WTC11 (cell line): ENCODE measurements at regions not wholly inside any gene's neighbourhood (a gene's known extent, or its start where the extent isn't known, plus 50 kb on each side); places are given as distances from the start of the nearest gene placed in this dataset.

ENCODE experiments used
- ATAC-seq: fragments of 200-7000 bp; cut with Tn5 transposase; 2 replicates; pipeline ENCODE4 v1.10.0; 2021; ENCODE audit warnings: mild to moderate bottlenecking, moderate library complexity
- CTCF ChIA-PET: fragments of 300-600 bp; sonication (Branson Sonifier 250); formaldehyde crosslinking; loops from one replicate; lab custom pipeline; 2021; ENCODE audit warnings: antibody characterized with exemption; lab: Charles Lee
- POLR2A ChIA-PET: fragments of 350-600 bp; sonication (Branson Sonifier 250); formaldehyde crosslinking; loops from one replicate; lab custom pipeline; 2021; ENCODE audit warnings: antibody characterized with exemption; lab: Charles Lee
- DNase-seq: peaks from one replicate; pipeline ENCODE4 v3.0.0; 2021; ENCODE audit warnings: low spot score
- H3K27ac Mint-ChIP-seq: 2 replicates; pipeline ENCODE4 v1.8.0; 2021; ENCODE audit warnings: mixed read lengths
- H3K27me3 Mint-ChIP-seq: 2 replicates; pipeline ENCODE4 v1.8.0; 2021; ENCODE audit warnings: low read depth, mild to moderate bottlenecking, moderate library complexity, mixed read lengths
- H3K36me3 Mint-ChIP-seq: 2 replicates; pipeline ENCODE4 v1.8.0; 2021; ENCODE audit warnings: mixed read lengths
- H3K4me1 Mint-ChIP-seq: 2 replicates; pipeline ENCODE4 v1.8.0; 2022; ENCODE audit warnings: mixed read lengths
- H3K4me3 Mint-ChIP-seq: 2 replicates; pipeline ENCODE4 v1.8.0; 2021; ENCODE audit warnings: mild to moderate bottlenecking, moderate library complexity, mixed read lengths
- H3K9me3 Mint-ChIP-seq: 2 replicates; pipeline ENCODE4 v1.8.0; 2021; ENCODE audit warnings: mixed read lengths
- EMX1 ChIP-seq: fragments of 250-450 bp; sonication (Bioruptor Pico); IDR thresholded peaks from 2 replicates; pipeline ENCODE4 v1.8.0; 2021; ENCODE audit warnings: mild to moderate bottlenecking
- FOXK1 ChIP-seq: sonication (generic); formaldehyde crosslinking; IDR thresholded peaks from 2 replicates; pipeline ENCODE4 v1.8.0; 2022; ENCODE audit warnings: mild to moderate bottlenecking, moderate library complexity, missing genetic modification reagents
- GRHL2 ChIP-seq: fragments of 250-450 bp; sonication (Bioruptor Pico); IDR thresholded peaks from 2 replicates; pipeline ENCODE4 v1.8.0; 2022; ENCODE audit warnings: mild to moderate bottlenecking, moderate library complexity; ENCODE audit not compliant: insufficient replicate concordance, severe bottlenecking
- GTF2I ChIP-seq: fragments of 250-450 bp; sonication (Bioruptor Pico); conservative IDR thresholded peaks from 2 replicates; pipeline ENCODE4 v1.4.0; 2021; ENCODE audit warnings: mild to moderate bottlenecking
- IRF2 ChIP-seq: sonication (generic); formaldehyde crosslinking; IDR thresholded peaks from 2 replicates; pipeline ENCODE4 v1.8.0; 2022; ENCODE audit warnings: low read depth, missing genetic modification reagents, borderline replicate concordance
- JUN ChIP-seq: sonication (generic); formaldehyde crosslinking; IDR thresholded peaks from 2 replicates; pipeline ENCODE4 v1.8.0; 2023; ENCODE audit warnings: mild to moderate bottlenecking, missing genetic modification reagents
- KAT7 ChIP-seq: sonication (generic); formaldehyde crosslinking; IDR thresholded peaks from 2 replicates; pipeline ENCODE4 v1.8.1; 2023; ENCODE audit warnings: missing genetic modification reagents, mild to moderate bottlenecking, borderline replicate concordance
- NFATC4 ChIP-seq: fragments of 250-450 bp; sonication (Bioruptor Pico); IDR thresholded peaks from 2 replicates; pipeline ENCODE4 v1.9.0; 2021; ENCODE audit warnings: mild to moderate bottlenecking
- NR1H2 ChIP-seq: sonication (generic); formaldehyde crosslinking; IDR thresholded peaks from 2 replicates; pipeline ENCODE4 v1.9.0; 2021; ENCODE audit warnings: mild to moderate bottlenecking, moderate library complexity, missing genetic modification reagents
- NR3C1 ChIP-seq: sonication (generic); formaldehyde crosslinking; conservative IDR thresholded peaks from 2 replicates; pipeline ENCODE4 v1.8.1; 2023; ENCODE audit warnings: low read depth, mild to moderate bottlenecking, missing genetic modification reagents
- ZNF121 ChIP-seq: sonication (generic); formaldehyde crosslinking; IDR thresholded peaks from 2 replicates; pipeline ENCODE4 v1.8.0; 2023; ENCODE audit warnings: missing genetic modification reagents
- ZNF138 ChIP-seq: sonication (generic); formaldehyde crosslinking; conservative IDR thresholded peaks from 2 replicates; pipeline ENCODE4 v1.8.1; 2022; ENCODE audit warnings: mild to moderate bottlenecking, moderate library complexity, missing genetic modification reagents
- ZNF423 ChIP-seq: fragments of 250-450 bp; sonication (Bioruptor Pico); IDR thresholded peaks from 2 replicates; pipeline ENCODE4 v2.1.2; 2022; ENCODE audit warnings: mild to moderate bottlenecking, moderate library complexity
- ZNF671 ChIP-seq: fragments of 250-450 bp; sonication (Bioruptor Pico); IDR thresholded peaks from 2 replicates; pipeline ENCODE4 v1.8.0; 2021; ENCODE audit warnings: mild to moderate bottlenecking
- TF ChIP-seq, protein P1 (sequence below): fragments of 250-450 bp; sonication (Bioruptor Pico); IDR thresholded peaks from 2 replicates; pipeline ENCODE4 v2.1.2; 2022; ENCODE audit warnings: mild to moderate bottlenecking, moderate library complexity
- TF ChIP-seq, protein P2 (sequence below): fragments of 250-450 bp; sonication (Bioruptor Pico); IDR thresholded peaks from 2 replicates; pipeline ENCODE4 v1.9.0; 2021; ENCODE audit warnings: mild to moderate bottlenecking
- TF ChIP-seq, protein P3 (sequence below): sonication (generic); formaldehyde crosslinking; IDR thresholded peaks from 2 replicates; pipeline ENCODE4 v1.8.0; 2022; ENCODE audit warnings: mild to moderate bottlenecking, missing genetic modification reagents
- TF ChIP-seq, protein P4 (sequence below): sonication (generic); formaldehyde crosslinking; IDR thresholded peaks from 2 replicates; pipeline ENCODE4 v1.8.1; 2022; ENCODE audit warnings: low read depth, missing genetic modification reagents, borderline replicate concordance
- TF ChIP-seq, protein P5 (sequence below): fragments of 250-450 bp; sonication (Bioruptor Pico); IDR thresholded peaks from 2 replicates; pipeline ENCODE4 v1.9.0; 2021; ENCODE audit warnings: mild to moderate bottlenecking
- TF ChIP-seq, protein P6 (sequence below): sonication (generic); formaldehyde crosslinking; IDR thresholded peaks from 2 replicates; pipeline ENCODE4 v1.8.0; 2023; ENCODE audit warnings: missing genetic modification reagents, mild to moderate bottlenecking, borderline replicate concordance

DNA sequence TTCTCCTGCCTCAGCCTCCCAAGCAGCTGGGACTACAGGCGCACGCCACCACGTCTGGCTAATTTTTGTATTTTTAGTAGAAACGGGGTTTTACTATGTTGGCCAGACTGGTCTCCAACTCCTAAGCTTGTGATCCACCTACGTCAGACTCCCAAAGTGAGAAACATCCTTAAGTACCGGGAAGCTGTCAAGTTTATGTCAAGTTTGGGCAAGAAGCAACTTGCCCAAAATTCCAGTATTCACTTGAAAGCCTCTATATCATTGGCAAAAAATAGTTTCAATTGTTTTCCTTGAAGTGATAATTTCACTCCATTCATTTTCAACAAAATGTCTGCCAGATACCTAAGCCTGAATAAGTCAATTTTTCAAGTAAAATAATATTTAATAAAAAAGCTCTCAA lies 370.0 kb downstream of the FBXO8 start (continued):
- TF ChIP-seq ZNF138 (CRISPR knock-in tag) (no peak), ZNF423 (no peak), ZNF121 (CRISPR knock-in tag) (no peak), IRF2 (CRISPR knock-in tag) (no peak)
- TF ChIP-seq, protein P1, sequence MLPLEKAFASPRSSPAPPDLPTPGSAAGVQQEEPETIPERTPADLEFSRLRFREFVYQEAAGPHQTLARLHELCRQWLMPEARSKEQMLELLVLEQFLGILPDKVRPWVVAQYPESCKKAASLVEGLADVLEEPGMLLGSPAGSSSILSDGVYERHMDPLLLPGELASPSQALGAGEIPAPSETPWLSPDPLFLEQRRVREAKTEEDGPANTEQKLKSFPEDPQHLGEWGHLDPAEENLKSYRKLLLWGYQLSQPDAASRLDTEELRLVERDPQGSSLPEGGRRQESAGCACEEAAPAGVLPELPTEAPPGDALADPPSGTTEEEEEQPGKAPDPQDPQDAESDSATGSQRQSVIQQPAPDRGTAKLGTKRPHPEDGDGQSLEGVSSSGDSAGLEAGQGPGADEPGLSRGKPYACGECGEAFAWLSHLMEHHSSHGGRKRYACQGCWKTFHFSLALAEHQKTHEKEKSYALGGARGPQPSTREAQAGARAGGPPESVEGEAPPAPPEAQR: no peak
- TF ChIP-seq, protein P2, sequence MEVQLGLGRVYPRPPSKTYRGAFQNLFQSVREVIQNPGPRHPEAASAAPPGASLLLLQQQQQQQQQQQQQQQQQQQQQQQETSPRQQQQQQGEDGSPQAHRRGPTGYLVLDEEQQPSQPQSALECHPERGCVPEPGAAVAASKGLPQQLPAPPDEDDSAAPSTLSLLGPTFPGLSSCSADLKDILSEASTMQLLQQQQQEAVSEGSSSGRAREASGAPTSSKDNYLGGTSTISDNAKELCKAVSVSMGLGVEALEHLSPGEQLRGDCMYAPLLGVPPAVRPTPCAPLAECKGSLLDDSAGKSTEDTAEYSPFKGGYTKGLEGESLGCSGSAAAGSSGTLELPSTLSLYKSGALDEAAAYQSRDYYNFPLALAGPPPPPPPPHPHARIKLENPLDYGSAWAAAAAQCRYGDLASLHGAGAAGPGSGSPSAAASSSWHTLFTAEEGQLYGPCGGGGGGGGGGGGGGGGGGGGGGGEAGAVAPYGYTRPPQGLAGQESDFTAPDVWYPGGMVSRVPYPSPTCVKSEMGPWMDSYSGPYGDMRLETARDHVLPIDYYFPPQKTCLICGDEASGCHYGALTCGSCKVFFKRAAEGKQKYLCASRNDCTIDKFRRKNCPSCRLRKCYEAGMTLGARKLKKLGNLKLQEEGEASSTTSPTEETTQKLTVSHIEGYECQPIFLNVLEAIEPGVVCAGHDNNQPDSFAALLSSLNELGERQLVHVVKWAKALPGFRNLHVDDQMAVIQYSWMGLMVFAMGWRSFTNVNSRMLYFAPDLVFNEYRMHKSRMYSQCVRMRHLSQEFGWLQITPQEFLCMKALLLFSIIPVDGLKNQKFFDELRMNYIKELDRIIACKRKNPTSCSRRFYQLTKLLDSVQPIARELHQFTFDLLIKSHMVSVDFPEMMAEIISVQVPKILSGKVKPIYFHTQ: no peak
- TF ChIP-seq, protein P3, sequence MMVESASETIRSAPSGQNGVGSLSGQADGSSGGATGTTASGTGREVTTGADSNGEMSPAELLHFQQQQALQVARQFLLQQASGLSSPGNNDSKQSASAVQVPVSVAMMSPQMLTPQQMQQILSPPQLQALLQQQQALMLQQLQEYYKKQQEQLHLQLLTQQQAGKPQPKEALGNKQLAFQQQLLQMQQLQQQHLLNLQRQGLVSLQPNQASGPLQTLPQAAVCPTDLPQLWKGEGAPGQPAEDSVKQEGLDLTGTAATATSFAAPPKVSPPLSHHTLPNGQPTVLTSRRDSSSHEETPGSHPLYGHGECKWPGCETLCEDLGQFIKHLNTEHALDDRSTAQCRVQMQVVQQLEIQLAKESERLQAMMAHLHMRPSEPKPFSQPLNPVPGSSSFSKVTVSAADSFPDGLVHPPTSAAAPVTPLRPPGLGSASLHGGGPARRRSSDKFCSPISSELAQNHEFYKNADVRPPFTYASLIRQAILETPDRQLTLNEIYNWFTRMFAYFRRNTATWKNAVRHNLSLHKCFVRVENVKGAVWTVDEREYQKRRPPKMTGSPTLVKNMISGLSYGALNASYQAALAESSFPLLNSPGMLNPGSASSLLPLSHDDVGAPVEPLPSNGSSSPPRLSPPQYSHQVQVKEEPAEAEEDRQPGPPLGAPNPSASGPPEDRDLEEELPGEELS (CRISPR knock-in tag): no peak
- TF ChIP-seq, protein P4, sequence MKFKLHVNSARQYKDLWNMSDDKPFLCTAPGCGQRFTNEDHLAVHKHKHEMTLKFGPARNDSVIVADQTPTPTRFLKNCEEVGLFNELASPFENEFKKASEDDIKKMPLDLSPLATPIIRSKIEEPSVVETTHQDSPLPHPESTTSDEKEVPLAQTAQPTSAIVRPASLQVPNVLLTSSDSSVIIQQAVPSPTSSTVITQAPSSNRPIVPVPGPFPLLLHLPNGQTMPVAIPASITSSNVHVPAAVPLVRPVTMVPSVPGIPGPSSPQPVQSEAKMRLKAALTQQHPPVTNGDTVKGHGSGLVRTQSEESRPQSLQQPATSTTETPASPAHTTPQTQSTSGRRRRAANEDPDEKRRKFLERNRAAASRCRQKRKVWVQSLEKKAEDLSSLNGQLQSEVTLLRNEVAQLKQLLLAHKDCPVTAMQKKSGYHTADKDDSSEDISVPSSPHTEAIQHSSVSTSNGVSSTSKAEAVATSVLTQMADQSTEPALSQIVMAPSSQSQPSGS (CRISPR knock-in tag): no peak

DNA sequence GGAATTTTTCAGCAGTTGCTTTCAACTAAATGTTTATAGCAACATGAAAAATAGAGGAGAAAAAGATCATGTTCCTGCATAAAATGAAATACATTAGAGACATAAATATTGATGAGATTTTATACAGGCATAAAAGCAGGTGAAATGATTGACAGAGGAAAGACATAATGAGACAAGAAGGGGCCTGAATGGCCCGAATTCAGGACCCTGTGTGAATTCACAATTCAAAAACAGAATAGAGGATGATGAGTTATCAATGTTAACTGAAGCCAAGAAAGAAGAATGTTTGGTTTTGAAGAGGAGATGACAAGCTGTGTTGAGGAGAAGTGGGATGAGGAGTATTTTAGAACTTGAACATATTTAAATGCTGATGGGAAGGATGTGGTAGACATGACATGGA lies 371.1 kb downstream of the FBXO8 start:
- Mint-ChIP-seq H3K4me1 (peaks cover 2% of the 10 kb centered on the region), H3K27me3 (no peaks in the 10 kb centered on the region), H3K27ac (no peak overlapping the region), H3K9me3 (no peaks in the 10 kb centered on the region), H3K4me3 (no peak overlapping the region), H3K36me3 (no peaks in the 10 kb centered on the region)
- POLR2A ChIA-PET: no interaction called here
- no peak for DNase-seq
- TF ChIP-seq, protein P3 (CRISPR knock-in tag): no peak
- TF ChIP-seq ZNF671 (CRISPR knock-in tag): no peak
- no peak for TF ChIP-seq EMX1 (CRISPR knock-in tag)
- TF ChIP-seq GRHL2 (CRISPR knock-in tag): no peak
- no peak for ATAC-seq
- CTCF ChIA-PET: no interaction called here

DNA sequence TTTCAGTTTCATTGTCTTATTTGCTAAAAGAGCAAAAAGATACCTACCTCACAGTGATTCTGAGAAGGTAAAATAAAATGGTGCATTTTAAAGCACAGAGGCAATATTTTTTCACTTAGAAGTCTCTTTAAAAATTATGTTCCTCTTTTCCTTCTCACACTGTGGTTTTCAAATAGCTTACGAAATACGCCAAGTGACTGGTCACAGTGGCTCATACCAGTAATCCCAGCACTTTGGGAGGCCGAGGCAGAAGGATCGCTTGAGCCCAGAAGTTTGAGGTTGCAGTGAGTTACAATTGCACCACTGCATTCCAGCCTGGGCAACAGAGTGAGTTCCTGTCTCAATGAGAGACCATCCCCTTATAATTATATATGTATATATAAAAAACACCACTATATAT lies 372.6 kb downstream of the FBXO8 start:
- DNase-seq: no peak
- ChIA-PET POLR2A (no interaction called here), CTCF (interaction anchor here (0.5 kb wide), 1 partner anchor 1458 kb away, joined by 3 read pairs; no protein-coding TSS in a partner anchor)
- Mint-ChIP-seq H3K9me3 (no peaks in the 10 kb centered on the region), H3K27me3 (no peaks in the 10 kb centered on the region), H3K27ac (no peak overlapping the region), H3K4me3 (no peak overlapping the region), H3K36me3 (no peaks in the 10 kb centered on the region), H3K4me1 (no peaks in the 10 kb centered on the region)
- no peak for ATAC-seq
- TF ChIP-seq NR3C1 (CRISPR knock-in tag) (no peak), KAT7 (CRISPR knock-in tag) (no peak), ZNF423 (no peak), GTF2I (CRISPR knock-in tag) (no peak), JUN (no peak), NFATC4 (CRISPR knock-in tag) (no peak), NR1H2 (no peak), FOXK1 (CRISPR knock-in tag) (no peak)
- TF ChIP-seq, protein P5, sequence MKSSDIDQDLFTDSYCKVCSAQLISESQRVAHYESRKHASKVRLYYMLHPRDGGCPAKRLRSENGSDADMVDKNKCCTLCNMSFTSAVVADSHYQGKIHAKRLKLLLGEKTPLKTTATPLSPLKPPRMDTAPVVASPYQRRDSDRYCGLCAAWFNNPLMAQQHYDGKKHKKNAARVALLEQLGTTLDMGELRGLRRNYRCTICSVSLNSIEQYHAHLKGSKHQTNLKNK (CRISPR knock-in tag): no peak
- TF ChIP-seq, protein P6, sequence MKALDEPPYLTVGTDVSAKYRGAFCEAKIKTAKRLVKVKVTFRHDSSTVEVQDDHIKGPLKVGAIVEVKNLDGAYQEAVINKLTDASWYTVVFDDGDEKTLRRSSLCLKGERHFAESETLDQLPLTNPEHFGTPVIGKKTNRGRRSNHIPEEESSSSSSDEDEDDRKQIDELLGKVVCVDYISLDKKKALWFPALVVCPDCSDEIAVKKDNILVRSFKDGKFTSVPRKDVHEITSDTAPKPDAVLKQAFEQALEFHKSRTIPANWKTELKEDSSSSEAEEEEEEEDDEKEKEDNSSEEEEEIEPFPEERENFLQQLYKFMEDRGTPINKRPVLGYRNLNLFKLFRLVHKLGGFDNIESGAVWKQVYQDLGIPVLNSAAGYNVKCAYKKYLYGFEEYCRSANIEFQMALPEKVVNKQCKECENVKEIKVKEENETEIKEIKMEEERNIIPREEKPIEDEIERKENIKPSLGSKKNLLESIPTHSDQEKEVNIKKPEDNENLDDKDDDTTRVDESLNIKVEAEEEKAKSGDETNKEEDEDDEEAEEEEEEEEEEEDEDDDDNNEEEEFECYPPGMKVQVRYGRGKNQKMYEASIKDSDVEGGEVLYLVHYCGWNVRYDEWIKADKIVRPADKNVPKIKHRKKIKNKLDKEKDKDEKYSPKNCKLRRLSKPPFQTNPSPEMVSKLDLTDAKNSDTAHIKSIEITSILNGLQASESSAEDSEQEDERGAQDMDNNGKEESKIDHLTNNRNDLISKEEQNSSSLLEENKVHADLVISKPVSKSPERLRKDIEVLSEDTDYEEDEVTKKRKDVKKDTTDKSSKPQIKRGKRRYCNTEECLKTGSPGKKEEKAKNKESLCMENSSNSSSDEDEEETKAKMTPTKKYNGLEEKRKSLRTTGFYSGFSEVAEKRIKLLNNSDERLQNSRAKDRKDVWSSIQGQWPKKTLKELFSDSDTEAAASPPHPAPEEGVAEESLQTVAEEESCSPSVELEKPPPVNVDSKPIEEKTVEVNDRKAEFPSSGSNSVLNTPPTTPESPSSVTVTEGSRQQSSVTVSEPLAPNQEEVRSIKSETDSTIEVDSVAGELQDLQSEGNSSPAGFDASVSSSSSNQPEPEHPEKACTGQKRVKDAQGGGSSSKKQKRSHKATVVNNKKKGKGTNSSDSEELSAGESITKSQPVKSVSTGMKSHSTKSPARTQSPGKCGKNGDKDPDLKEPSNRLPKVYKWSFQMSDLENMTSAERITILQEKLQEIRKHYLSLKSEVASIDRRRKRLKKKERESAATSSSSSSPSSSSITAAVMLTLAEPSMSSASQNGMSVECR (CRISPR knock-in tag): no peak
